ENCODE measurements at regions not wholly inside any gene's neighbourhood (a gene's known extent, or its start where the extent isn't known, plus 50 kb on each side); places are given as distances from the start of the nearest gene placed in this dataset.

DNA sequence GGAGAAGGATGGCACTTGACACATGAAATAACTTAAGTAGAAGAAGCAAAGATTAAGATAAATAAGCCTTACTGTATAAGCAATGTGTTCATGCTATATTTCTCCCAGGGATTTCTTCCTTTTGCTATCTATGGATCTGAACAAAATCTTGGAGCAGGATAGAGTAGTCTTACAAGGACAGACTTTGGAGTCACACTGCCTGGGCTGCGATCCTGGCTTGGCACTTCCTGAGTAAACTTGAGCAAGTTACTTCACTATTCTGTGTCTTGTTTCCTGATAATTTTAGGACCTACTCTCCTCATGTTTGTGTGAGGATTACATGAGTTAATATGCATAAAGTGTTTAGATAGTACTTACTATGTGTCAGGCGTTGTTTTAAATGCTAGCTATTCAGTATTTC is 340.0 kb upstream of the MAOA start:
- intact Hi-C loops (cut with DNase I; ENCODE audit: low total_unique reads) (no loop called here), in situ Hi-C loops (cut with MboI; ENCODE audit: low sequenced_read_pairs in 4 of 4) (no loop called here)
- no peaks in the 10 kb centered on the region for H3K9me3 ChIP-seq
- DNase-seq (no peak), ATAC-seq (no peak)
- no peaks in the 10 kb centered on the region for H3K27me3 ChIP-seq
- no peaks in the 10 kb centered on the region for H3K36me3 ChIP-seq
- no peak overlapping the region for H3K4me3 ChIP-seq
- H3K4me1 ChIP-seq, result no peaks in the 10 kb centered on the region
- H3K27ac ChIP-seq, result no peak overlapping the region
- TF ChIP-seq POLR2A (IDR thresholded peaks at IDR 0.05), result no peak

DNA sequence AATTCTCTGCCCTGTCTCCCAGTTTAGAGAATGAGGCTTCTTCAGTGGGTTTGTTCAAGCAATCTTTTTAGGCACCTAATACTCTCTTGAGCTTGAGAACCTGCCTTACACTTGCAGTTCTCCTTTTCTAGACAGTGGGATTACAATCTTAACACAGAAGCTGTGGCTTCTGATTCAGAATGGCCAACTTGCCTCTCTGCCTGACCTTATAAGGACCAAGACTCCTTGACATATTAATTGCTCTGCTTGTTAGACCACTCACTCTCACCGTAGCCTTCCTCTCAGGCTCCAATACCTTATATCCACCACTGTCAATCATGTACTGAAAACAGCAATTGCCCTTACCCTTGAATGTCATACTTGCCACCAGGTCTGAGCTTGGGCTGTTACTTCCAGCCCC is 338.7 kb upstream of the MAOA start:
- TF ChIP-seq POLR2A (IDR thresholded peaks at IDR 0.05), result no peak
- TF ChIP-seq, protein P1, sequence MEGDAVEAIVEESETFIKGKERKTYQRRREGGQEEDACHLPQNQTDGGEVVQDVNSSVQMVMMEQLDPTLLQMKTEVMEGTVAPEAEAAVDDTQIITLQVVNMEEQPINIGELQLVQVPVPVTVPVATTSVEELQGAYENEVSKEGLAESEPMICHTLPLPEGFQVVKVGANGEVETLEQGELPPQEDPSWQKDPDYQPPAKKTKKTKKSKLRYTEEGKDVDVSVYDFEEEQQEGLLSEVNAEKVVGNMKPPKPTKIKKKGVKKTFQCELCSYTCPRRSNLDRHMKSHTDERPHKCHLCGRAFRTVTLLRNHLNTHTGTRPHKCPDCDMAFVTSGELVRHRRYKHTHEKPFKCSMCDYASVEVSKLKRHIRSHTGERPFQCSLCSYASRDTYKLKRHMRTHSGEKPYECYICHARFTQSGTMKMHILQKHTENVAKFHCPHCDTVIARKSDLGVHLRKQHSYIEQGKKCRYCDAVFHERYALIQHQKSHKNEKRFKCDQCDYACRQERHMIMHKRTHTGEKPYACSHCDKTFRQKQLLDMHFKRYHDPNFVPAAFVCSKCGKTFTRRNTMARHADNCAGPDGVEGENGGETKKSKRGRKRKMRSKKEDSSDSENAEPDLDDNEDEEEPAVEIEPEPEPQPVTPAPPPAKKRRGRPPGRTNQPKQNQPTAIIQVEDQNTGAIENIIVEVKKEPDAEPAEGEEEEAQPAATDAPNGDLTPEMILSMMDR (IDR thresholded peaks at IDR 0.05 in 4 of 5, conservative IDR thresholded peaks at IDR 0.05 in 1 of 5), result no peak
- DNase-seq (no peak), ATAC-seq (no peak)
- no peak overlapping the region for H3K4me3 ChIP-seq
- no peaks in the 10 kb centered on the region for H3K36me3 ChIP-seq
- intact Hi-C loops (cut with DNase I; ENCODE audit: low total_unique reads), result no loop called here
- H3K4me1 ChIP-seq, result no peaks in the 10 kb centered on the region
- in situ Hi-C loops (cut with MboI; ENCODE audit: low sequenced_read_pairs in 4 of 4), result no loop called here
- H3K27me3 ChIP-seq, result peaks cover 0 to 2% (median 0%) of the 10 kb centered on the region in 3 donors
- H3K9me3 ChIP-seq, result no peaks in the 10 kb centered on the region
- no peak overlapping the region for H3K27ac ChIP-seq

DNA sequence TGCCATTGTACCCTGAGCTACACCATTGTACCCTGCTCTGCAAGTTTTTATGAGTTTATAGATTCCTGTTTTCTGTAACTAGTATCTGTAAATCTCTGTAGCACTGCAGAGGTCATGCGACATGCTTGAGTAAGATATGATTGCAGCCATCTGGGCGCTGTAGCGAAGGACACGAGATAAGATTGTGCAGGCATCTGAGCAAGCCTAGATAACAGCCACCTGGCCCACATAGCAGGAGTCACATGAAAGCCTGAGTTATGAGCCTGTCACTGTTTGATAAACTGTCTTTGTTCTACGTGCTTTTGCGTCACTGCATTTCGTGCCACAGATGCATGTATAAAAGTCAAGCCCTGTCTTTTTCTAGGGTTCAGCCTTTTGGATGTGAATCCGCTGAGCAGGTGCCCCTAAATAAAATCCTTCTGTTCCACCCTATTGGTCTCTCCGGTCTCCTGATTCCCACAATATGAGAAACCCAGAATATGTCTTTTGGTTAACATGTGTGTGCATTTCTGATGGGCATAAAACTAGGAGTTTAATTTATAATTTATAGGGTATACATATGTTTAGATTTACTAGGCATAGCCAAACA is 327.6 kb upstream of the MAOA start:
- DNase-seq (no peak), ATAC-seq (no peak)
- H3K4me1 ChIP-seq, result no peaks in the 10 kb centered on the region
- no peak overlapping the region for H3K27ac ChIP-seq
- in situ Hi-C loops (cut with MboI; ENCODE audit: low sequenced_read_pairs in 4 of 4), result loop anchor here in 1 of 4 donors (25.0 kb wide), 1 partner anchor 434 kb away; no protein-coding TSS in a partner anchor
- TF ChIP-seq, protein P1 (IDR thresholded peaks at IDR 0.05 in 4 of 5, conservative IDR thresholded peaks at IDR 0.05 in 1 of 5), result no peak
- TF ChIP-seq POLR2A (IDR thresholded peaks at IDR 0.05), result no peak
- no peaks in the 10 kb centered on the region for H3K9me3 ChIP-seq
- intact Hi-C loops (cut with DNase I; ENCODE audit: low total_unique reads), result no loop called here
- H3K4me3 ChIP-seq, result no peak overlapping the region
- H3K27me3 ChIP-seq, result no peaks in the 10 kb centered on the region
- H3K36me3 ChIP-seq, result no peaks in the 10 kb centered on the region

DNA sequence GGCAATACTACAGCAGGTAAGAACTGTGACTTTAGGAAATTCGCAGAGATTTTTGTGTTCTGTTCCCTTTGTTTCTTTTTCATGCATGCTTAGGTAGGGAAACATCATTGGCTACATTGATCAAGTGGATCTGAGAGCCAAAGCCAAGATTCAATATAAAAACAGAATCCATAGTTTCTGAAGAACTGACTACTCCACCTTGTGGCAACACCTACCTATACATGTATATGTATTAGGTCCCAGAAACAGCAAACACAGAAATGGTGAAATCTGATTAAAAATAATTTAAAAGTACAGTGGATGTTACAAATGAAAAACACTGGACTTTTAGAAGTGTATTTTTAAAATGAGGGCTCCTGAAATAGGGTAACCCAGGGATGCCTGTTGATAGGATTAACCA is 322.6 kb upstream of the MAOA start:
- in situ Hi-C loops (cut with MboI; ENCODE audit: low sequenced_read_pairs in 4 of 4), result loop anchor here in 1 of 4 donors (25.0 kb wide), 1 partner anchor 429 kb away; no protein-coding TSS in a partner anchor
- DNase-seq, result no peak
- no peaks in the 10 kb centered on the region for H3K4me1 ChIP-seq

DNA sequence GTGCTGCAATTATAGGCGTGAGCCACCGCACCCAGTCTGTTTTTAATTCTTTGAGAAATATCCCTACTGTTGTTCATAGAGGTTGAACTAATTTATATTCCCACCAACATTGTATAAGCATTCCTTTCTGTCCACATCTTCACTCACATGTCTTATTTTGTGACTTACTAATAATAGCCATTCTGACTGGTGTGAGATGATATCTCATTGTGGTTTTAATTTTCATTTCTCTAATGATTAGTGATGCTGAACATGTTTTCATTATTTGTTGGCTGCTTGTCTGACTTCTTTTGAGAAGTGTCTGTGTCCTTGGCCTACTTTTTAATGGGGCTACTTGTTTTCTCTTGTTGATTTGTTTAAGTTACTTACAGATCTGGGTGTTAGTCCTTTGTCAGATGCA is 310.9 kb upstream of the MAOA start:
- ATAC-seq (no peak), DNase-seq (no peak)
- no peak overlapping the region for H3K27ac ChIP-seq
- no peaks in the 10 kb centered on the region for H3K36me3 ChIP-seq
- H3K4me3 ChIP-seq, result no peak overlapping the region
- no peaks in the 10 kb centered on the region for H3K4me1 ChIP-seq
- in situ Hi-C loops (cut with MboI; ENCODE audit: low sequenced_read_pairs in 4 of 4), result loop anchor here in 1 of 4 donors (25.0 kb wide), 1 partner anchor 417 kb away; no protein-coding TSS in a partner anchor
- H3K9me3 ChIP-seq, result no peaks in the 10 kb centered on the region
- no peak for TF ChIP-seq POLR2A (IDR thresholded peaks at IDR 0.05)
- TF ChIP-seq, protein P1 (IDR thresholded peaks at IDR 0.05 in 4 of 5, conservative IDR thresholded peaks at IDR 0.05 in 1 of 5), result no peak
- H3K27me3 ChIP-seq, result no peaks in the 10 kb centered on the region
- intact Hi-C loops (cut with DNase I; ENCODE audit: low total_unique reads), result no loop called here

More for the DNA sequence above, 322.6 kb upstream of the MAOA start:
- Histone ChIP-seq H3K9me3 (no peaks in the 10 kb centered on the region), H3K36me3 (no peaks in the 10 kb centered on the region), H3K27me3 (no peaks in the 10 kb centered on the region), H3K27ac (no peak overlapping the region), H3K4me3 (no peak overlapping the region)
- intact Hi-C loops (cut with DNase I; ENCODE audit: low total_unique reads), result no loop called here
- no peak for TF ChIP-seq POLR2A (IDR thresholded peaks at IDR 0.05)
- TF ChIP-seq, protein P1 (IDR thresholded peaks at IDR 0.05 in 4 of 5, conservative IDR thresholded peaks at IDR 0.05 in 1 of 5), result no peak
- no peak for ATAC-seq
